ENCODE measurements at regions not wholly inside any gene's neighbourhood (a gene's known extent, or its start where the extent isn't known, plus 50 kb on each side); places are given as distances from the start of the nearest gene placed in this dataset.

GRCh38 chr14:95015046-95015445 is 142.3 kb downstream of the DICER1 start:
- Histone ChIP-seq H3K27me3 (replicated peaks in 1 of 4; ENCODE audit: control insufficient read depth in 3 of 4, extremely low read depth in 1 of 4, insufficient read depth in 3 of 4, low read length in 3 of 4) (no peaks in the 10 kb centered on the region), H3K4ac (replicated peaks; ENCODE audit: insufficient read length, low read depth, low read length) (no peak overlapping the region), H3K27ac (ENCODE audit: low read depth, low read length) (no peak overlapping the region), H3K4me2 (ENCODE audit: insufficient read depth in 1 of 2, low read depth in 2 of 2, low read length in 2 of 2) (no peak overlapping the region), H3K9ac (replicated peaks in 1 of 4; ENCODE audit: extremely low read depth in 1 of 4, low read depth in 3 of 4, low read length in 3 of 4) (no peak overlapping the region), H3K36me3 (ENCODE audit: control insufficient read depth in 2 of 4, insufficient read depth in 4 of 4, low read length in 3 of 4) (no peaks in the 10 kb centered on the region), H3K18ac (ENCODE audit: extremely low read depth, low read length) (no peak overlapping the region), H2AFZ (ENCODE audit: low read length) (no peak overlapping the region), H4K91ac (replicated peaks; ENCODE audit: insufficient read length, low read length) (no peak overlapping the region), H2AK5ac (ENCODE audit: low read depth, low read length) (no peak overlapping the region), H3K23me2 (ENCODE audit: low read depth, low read length) (no peaks in the 10 kb centered on the region; the same call in 1 of the 2 replicates), H3K4me3 (ENCODE audit: extremely low read depth in 1 of 4, insufficient read depth in 2 of 4, low read depth in 3 of 4, low read length in 4 of 4) (no peak overlapping the region), H3K56ac (replicated peaks; ENCODE audit: insufficient read length, low read depth, low read length) (no peak overlapping the region), H3K23ac (ENCODE audit: insufficient read length) (no peak overlapping the region), H3K14ac (ENCODE audit: insufficient read length) (no peak overlapping the region), H4K20me1 (replicated peaks in 1 of 2; ENCODE audit: control insufficient read depth in 1 of 2, insufficient read depth in 2 of 2, low read length in 2 of 2) (no peaks in the 10 kb centered on the region), H2BK15ac (ENCODE audit: low read length) (no peak overlapping the region), H2BK120ac (replicated peaks; ENCODE audit: low read depth, low read length) (no peak overlapping the region), H2BK12ac (ENCODE audit: low read depth, low read length) (no peak overlapping the region), H4K5ac (ENCODE audit: insufficient read length, low read depth, low read length) (no peak overlapping the region), H3K79me1 (ENCODE audit: low read depth, low read length) (no peaks in the 10 kb centered on the region), H3K4me1 (replicated peaks in 1 of 4; ENCODE audit: control insufficient read depth in 3 of 4, insufficient read depth in 4 of 4, low read length in 3 of 4) (no peaks in the 10 kb centered on the region), H2BK20ac (ENCODE audit: low read length) (no peak overlapping the region), H4K8ac (ENCODE audit: extremely low read depth, insufficient read depth, low read length) (no peak overlapping the region), H3K79me2 (ENCODE audit: control insufficient read depth in 1 of 2, insufficient read depth in 2 of 2, low read length in 2 of 2) (no peaks in the 10 kb centered on the region), H2BK5ac (ENCODE audit: low read depth, low read length) (no peak overlapping the region), H3K9me3 (ENCODE audit: insufficient read depth in 2 of 2, low read depth in 1 of 2, low read length in 1 of 2) (no peaks in the 10 kb centered on the region)
- DNase-seq (ENCODE audit: low read depth in 1 of 2, low spot score in 2 of 2), result no peak
- CTCF ChIA-PET (ENCODE audit: partially characterized antibody), result interaction anchor here (0.5 to 1.1 kb wide), 2 partner anchors 9 to 84 kb away, joined by 3 to 5 read pairs; no protein-coding TSS in a partner anchor
- TF ChIP-seq TAF1 (IDR thresholded peaks at IDR 0.05; ENCODE audit: low read depth, low read length) (no peak), ASH2L (IDR thresholded peaks at IDR 0.05; ENCODE audit: low read length) (no peak)
- FAIRE-seq, result no peak
- WGBS, 2 experiments (ENCODE audit: extremely low coverage in 1 of 2, insufficient coverage in 1 of 2, insufficient read length in 1 of 2, insufficient replicate concordance in 2 of 2, low coverage in 1 of 2, low lambda C conversion rate in 2 of 2, missing lambda C conversion rate in 1 of 2), result 100% methylated on average over 1 of the region's 1 CpG; no CpG with 5 or more reads in 1 of the 2 experiments
- POLR2A ChIA-PET (ENCODE audit: partially characterized antibody), result no interaction called here

Measured in H1 (cell line).